Mesodermal cell (in vitro differentiated cells): ENCODE measurements at regions not wholly inside any gene's neighbourhood (a gene's known extent, or its start where the extent isn't known, plus 50 kb on each side); places are given as distances from the start of the nearest gene placed in this dataset.

Source experiments
- H3K27ac ChIP-seq: 2 replicates; pipeline ENCODE4 v1.7.0; 2013; ENCODE audit warnings: mild to moderate bottlenecking, low read depth, low read length, moderate library complexity; ENCODE audit not compliant: severe bottlenecking
- H3K36me3 ChIP-seq: 2 replicates; pipeline ENCODE4 v1.7.1; 2013; ENCODE audit warnings: mild to moderate bottlenecking, low read length, moderate library complexity; ENCODE audit not compliant: control insufficient read depth, insufficient read depth
- H3K4me1 ChIP-seq: one replicate; pipeline ENCODE4 v1.7.1; 2013; ENCODE audit warnings: mild to moderate bottlenecking, low read length; ENCODE audit not compliant: insufficient read depth, control insufficient read depth, poor library complexity, severe bottlenecking
- H3K4me3 ChIP-seq: 2 replicates; pipeline ENCODE4 v1.7.0; 2013; ENCODE audit warnings: low read length, control low read depth, mild to moderate bottlenecking; ENCODE audit not compliant: insufficient read depth, poor library complexity, severe bottlenecking; ENCODE audit errors: extremely low read depth
- H3K9me3 ChIP-seq: 2 replicates; pipeline ENCODE4 v1.7.1; 2013; ENCODE audit warnings: mild to moderate bottlenecking, low read length, moderate library complexity; ENCODE audit not compliant: control insufficient read depth
- WGBS, 2 experiments: methylation state at CpG; one replicate each; pipeline ENCODE4 v1.1.5; 2013; ENCODE audit warnings: missing lambda C conversion rate in 2 of 2; ENCODE audit not compliant: insufficient coverage in 2 of 2; 5-methylcytosine and 5-hydroxymethylcytosine counted together

GRCh38 chr1:13967707-13968106, 267.7 kb downstream of the PRDM2 start:
- Histone ChIP-seq H3K9me3 (peaks cover 3% of the 10 kb centered on the region), H3K36me3 (no peaks in the 10 kb centered on the region), H3K4me3 (no peak overlapping the region), H3K27ac (no peak overlapping the region), H3K4me1 (no peaks in the 10 kb centered on the region)
- 85 to 91% methylated on average over 2 to 3 of the region's 4 CpGs for WGBS, 2 experiments

DNA sequence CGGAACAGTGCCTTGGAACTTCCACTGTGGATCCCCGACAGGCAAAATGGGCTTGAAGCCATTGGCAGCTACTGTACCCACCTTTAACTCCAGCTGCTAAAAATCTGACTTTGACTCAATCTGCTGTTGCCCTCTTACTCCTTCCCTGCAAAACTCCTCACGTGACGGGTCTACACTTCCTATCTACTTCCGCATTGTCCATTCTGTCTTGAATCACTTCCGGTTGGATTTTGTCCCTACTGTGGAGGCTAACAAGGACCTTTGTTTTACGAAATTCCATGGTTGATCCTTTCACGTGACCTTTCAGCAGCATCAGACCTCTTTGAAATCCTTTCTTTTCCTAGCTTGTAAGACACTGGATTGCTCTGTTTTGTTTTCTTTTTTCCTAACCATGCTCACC, 268.4 kb downstream of the PRDM2 start:
- Histone ChIP-seq H3K4me3 (no peak overlapping the region), H3K36me3 (no peaks in the 10 kb centered on the region), H3K27ac (no peak overlapping the region), H3K9me3 (peaks cover 3% of the 10 kb centered on the region), H3K4me1 (no peaks in the 10 kb centered on the region)
- WGBS, 2 experiments = 85 to 92% methylated on average over 8 of the region's 8 CpGs

DNA sequence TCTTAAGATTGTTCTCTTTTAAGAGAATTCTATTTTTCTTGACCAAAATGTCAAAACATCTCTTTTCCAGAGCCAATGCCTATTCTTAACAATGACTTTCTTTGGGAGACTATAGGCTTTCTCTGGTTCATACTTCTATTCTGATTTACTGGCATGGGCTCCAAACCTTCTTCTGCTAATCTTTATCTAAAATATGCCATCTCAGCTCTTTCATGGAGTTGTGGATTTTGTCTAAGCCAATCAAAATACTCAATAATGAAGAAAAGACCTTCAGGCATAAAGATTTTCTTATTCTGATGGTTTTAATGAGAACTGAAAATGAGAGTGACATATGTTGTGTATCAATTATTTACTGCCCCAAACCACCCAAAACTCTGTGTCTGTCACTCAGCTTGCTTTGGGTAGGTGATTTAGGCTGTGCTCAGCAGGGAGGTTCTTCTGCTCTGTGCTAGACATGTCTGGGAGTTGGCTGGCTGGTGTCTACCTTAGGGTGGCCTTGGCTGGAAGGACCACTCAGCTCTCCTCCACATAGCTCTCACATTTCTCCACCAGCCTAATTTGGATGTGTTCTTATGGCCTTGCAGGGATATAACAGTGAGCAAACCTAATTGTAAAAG, 270.8 kb downstream of the PRDM2 start:
- Histone ChIP-seq H3K9me3 (no peaks in the 10 kb centered on the region), H3K4me3 (no peak overlapping the region), H3K36me3 (no peaks in the 10 kb centered on the region), H3K27ac (no peak overlapping the region), H3K4me1 (no peaks in the 10 kb centered on the region)

DNA sequence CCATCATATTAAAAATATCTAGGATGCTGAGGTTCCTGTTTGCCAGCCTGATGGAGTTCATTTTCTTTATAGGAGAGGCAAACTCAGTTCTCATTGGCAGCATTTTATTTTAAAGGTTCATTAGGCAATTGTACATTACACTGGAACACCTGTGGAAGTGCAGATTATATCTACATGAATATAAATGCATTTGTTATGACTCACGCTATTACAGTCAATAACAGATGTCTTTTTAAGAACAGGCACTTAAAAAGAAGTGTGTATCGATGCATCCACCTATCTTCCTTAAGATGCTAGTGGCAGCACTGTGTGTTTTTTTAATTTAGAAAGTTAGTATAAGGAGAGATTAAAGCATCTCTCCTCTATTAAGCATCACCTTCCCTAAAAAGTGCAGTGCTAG, 276.5 kb downstream of the PRDM2 start:
- Histone ChIP-seq H3K4me1 (no peaks in the 10 kb centered on the region), H3K4me3 (no peak overlapping the region), H3K9me3 (no peaks in the 10 kb centered on the region), H3K27ac (no peak overlapping the region), H3K36me3 (no peaks in the 10 kb centered on the region)
- no CpG with 5 or more reads among the region's 2 CpGs for WGBS, 2 experiments

GRCh38 chr1:13981142-13981541, 281.2 kb downstream of the PRDM2 start:
- no peaks in the 10 kb centered on the region for H3K9me3 ChIP-seq
- H3K4me3 ChIP-seq = no peak overlapping the region
- no peaks in the 10 kb centered on the region for H3K4me1 ChIP-seq
- H3K36me3 ChIP-seq = no peaks in the 10 kb centered on the region
- WGBS, 2 experiments = 90 to 100% methylated on average over 2 of the region's 2 CpGs
- no peak overlapping the region for H3K27ac ChIP-seq

- no peaks in the 10 kb centered on the region for H3K9me3 ChIP-seq
- no peak overlapping the region for H3K4me3 ChIP-seq
- no peaks in the 10 kb centered on the region for H3K4me1 ChIP-seq
- WGBS, 2 experiments = 92 to 94% methylated on average over 13 to 17 of the region's 17 CpGs
- no peak overlapping the region for H3K27ac ChIP-seq
- no peaks in the 10 kb centered on the region for H3K36me3 ChIP-seq
Measured at GRCh38 chr1:13983393-13983792, 283.4 kb downstream of the PRDM2 start.

DNA sequence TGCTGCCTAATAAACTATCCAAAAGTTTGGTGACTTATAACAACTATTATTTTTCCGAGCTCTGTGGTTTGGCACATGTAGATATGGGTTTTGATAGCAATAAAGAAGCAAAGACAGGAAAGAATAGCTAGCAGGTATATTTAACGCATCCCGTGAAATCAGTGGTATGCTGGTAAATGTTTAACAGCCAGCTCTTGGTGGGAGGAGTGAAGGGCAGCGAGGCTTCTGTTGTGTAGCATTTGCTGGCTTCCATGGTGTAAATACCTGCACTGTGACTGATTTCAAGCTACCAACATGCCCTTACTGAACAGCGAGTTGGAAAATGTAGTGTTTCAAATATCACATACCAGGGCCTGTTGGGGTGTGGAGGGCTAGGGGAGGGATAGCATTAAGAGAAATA, 291.0 kb downstream of the PRDM2 start:
- 94 to 96% methylated on average over 3 to 4 of the region's 5 CpGs for WGBS, 2 experiments
- Histone ChIP-seq H3K9me3 (no peaks in the 10 kb centered on the region), H3K27ac (no peak overlapping the region), H3K4me3 (no peak overlapping the region), H3K4me1 (no peaks in the 10 kb centered on the region), H3K36me3 (no peaks in the 10 kb centered on the region)

- H3K4me1 ChIP-seq = no peaks in the 10 kb centered on the region
- H3K9me3 ChIP-seq = peaks cover 6% of the 10 kb centered on the region
- H3K4me3 ChIP-seq = no peak overlapping the region
- no peak overlapping the region for H3K27ac ChIP-seq
- H3K36me3 ChIP-seq = no peaks in the 10 kb centered on the region
- 66% methylated on average over 4 of the region's 5 CpGs; no CpG with 5 or more reads in 1 of the 2 experiments for WGBS, 2 experiments
Measured at GRCh38 chr1:13992489-13993285, 292.7 kb downstream of the PRDM2 start.

- Histone ChIP-seq H3K4me1 (no peaks in the 10 kb centered on the region), H3K9me3 (peaks cover 6% of the 10 kb centered on the region), H3K27ac (no peak overlapping the region), H3K36me3 (no peaks in the 10 kb centered on the region), H3K4me3 (no peak overlapping the region)
- WGBS, 2 experiments = 100% methylated on average over 1 of the region's 1 CpG; no CpG with 5 or more reads in 1 of the 2 experiments
Measured at GRCh38 chr1:13994386-13994785, 294.4 kb downstream of the PRDM2 start.

DNA sequence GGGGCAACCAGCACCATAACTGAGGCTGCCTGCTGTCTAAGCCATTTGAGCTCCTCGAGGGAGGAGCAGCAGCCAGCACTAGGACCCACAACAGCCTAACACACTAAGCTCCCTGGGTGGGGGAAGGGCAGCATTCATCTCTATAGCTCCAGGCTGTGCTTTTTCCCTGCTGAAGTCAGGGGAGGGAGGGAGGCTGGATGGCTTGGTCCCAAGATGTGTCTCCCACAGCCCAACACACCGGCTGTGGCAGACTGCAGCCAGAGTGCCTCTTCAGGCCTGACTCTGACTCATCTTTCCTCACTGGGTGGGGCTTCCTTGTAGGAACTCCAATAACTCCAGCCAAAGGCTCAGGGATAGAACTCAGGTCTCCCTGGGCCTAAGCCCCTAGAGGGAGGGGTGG, 296.3 kb downstream of the PRDM2 start:
- Histone ChIP-seq H3K36me3 (no peaks in the 10 kb centered on the region), H3K27ac (no peak overlapping the region), H3K4me1 (no peaks in the 10 kb centered on the region), H3K4me3 (no peak overlapping the region), H3K9me3 (peaks cover 6% of the 10 kb centered on the region)
- 89% methylated on average over 1 of the region's 2 CpGs; no CpG with 5 or more reads in 1 of the 2 experiments for WGBS, 2 experiments

DNA sequence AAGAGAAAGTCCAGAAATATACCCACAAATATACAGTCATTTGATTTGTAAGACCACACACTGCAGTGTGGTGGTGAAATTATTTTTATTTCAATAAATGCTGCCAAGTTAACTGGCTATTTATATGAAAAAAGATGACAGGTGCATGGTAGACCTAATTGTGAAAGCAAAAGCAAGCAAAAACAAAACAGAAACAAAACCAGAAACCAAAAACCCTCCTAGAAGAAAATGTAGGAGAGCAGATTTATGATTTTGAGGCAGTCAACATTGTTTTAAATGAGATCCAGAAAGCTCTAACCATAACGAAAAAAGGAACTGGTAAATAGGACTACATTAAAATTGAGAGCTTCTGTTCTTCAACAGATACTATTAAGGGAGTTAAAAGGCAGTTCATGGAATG, 303.6 kb downstream of the PRDM2 start:
- no peaks in the 10 kb centered on the region for H3K9me3 ChIP-seq
- no peaks in the 10 kb centered on the region for H3K4me1 ChIP-seq
- no peak overlapping the region for H3K4me3 ChIP-seq
- WGBS, 2 experiments = no CpG with 5 or more reads among the region's 1 CpG
- H3K27ac ChIP-seq = no peak overlapping the region
- H3K36me3 ChIP-seq = no peaks in the 10 kb centered on the region
